ENCODE measurements at regions not wholly inside any gene's neighbourhood (a gene's known extent, or its start where the extent isn't known, plus 50 kb on each side); places are given as distances from the start of the nearest gene placed in this dataset.
"Not testable (repeated sequence)": the region's sequence is repeated elsewhere in the genome, so short reads cannot be mapped to it uniquely, and the experiment has no call there.

DNA sequence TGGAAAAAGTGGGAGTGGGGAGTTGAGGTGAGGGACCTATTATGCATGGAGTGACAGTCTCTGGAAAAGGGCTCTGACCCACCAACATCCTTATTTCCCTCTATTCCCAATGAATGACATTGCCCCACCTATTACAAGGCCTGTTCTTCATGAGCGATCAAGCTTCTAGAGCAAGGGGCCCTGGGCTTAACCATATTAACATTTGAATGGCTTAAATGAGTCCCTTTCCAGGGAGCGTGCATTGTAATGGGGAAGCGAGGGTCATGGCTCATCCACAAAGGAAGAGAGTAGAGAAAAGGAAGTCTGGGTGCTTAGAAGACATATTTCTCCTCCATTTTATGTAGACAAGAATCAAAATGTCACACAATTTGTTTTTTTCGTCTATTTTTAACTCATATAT lies 255.5 kb downstream of the CAAP1 start:
- Histone ChIP-seq H3K36me3 (replicated peaks in 1 of 2; ENCODE audit: insufficient read depth in 1 of 2, low read depth in 2 of 2) (no peaks in the 10 kb centered on the region), H3K27ac (no peak overlapping the region), H3K4me3 (no peak overlapping the region), H3K9me3 (no peaks in the 10 kb centered on the region), H3K4me1 (no peaks in the 10 kb centered on the region), H3K27me3 (no peaks in the 10 kb centered on the region)
- TF ChIP-seq, protein P1, sequence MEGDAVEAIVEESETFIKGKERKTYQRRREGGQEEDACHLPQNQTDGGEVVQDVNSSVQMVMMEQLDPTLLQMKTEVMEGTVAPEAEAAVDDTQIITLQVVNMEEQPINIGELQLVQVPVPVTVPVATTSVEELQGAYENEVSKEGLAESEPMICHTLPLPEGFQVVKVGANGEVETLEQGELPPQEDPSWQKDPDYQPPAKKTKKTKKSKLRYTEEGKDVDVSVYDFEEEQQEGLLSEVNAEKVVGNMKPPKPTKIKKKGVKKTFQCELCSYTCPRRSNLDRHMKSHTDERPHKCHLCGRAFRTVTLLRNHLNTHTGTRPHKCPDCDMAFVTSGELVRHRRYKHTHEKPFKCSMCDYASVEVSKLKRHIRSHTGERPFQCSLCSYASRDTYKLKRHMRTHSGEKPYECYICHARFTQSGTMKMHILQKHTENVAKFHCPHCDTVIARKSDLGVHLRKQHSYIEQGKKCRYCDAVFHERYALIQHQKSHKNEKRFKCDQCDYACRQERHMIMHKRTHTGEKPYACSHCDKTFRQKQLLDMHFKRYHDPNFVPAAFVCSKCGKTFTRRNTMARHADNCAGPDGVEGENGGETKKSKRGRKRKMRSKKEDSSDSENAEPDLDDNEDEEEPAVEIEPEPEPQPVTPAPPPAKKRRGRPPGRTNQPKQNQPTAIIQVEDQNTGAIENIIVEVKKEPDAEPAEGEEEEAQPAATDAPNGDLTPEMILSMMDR (IDR thresholded peaks at IDR 0.05) = no peak
- no peak for TF ChIP-seq POLR2A (IDR thresholded peaks at IDR 0.05)
- 37 to 50% methylated on average over 4 of the region's 4 CpGs for WGBS, 2 donors
- DNase-seq (no peak), ATAC-seq (no peak)
- intact Hi-C loops (cut with DNase I) = no loop called here

DNA sequence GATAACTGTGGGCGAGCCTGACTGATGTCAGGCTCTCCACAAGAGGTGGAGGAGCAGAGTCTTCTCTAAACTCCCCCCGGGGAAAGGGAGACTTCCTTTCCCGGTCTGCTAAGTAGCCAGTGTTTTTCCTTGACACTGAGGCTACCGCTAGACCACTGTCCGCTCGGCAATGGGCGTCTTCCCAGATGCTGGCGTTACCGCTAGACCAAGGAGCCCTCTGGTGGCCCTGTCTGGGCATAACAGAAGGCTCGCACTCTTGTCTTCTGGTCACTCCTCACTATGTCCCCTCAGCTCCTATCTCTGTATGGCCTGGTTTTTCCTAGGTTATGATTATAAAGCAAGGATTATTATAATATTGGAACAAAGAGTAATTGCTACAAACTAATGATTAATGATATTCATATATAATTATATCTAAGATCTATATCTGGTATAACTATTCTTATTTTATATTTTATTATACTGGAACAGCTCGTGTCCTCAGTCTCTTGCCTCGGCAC lies 278.7 kb downstream of the CAAP1 start:
- H3K27me3 ChIP-seq; intact Hi-C loops (cut with DNase I); H3K27ac ChIP-seq; H3K4me3 ChIP-seq; H3K4me1 ChIP-seq; H3K36me3 ChIP-seq (replicated peaks in 1 of 2; ENCODE audit: insufficient read depth in 1 of 2, low read depth in 2 of 2); H3K9me3 ChIP-seq; ATAC-seq: not testable (repeated sequence)
- TF ChIP-seq, protein P1 (IDR thresholded peaks at IDR 0.05) = peak in 6 of 7 experiments; percentile 21 to 35 (median 29)
- peak in 3 of 4 donors; percentile 2 to 13 (median 13) for DNase-seq
- 37 to 52% methylated on average over 11 to 12 of the region's 12 CpGs for WGBS, 2 donors

GRCh38 chr9:26612211-26612610 lies 280.4 kb downstream of the CAAP1 start:
- no peaks in the 10 kb centered on the region for H3K27me3 ChIP-seq
- no peak overlapping the region for H3K27ac ChIP-seq
- no peak for DNase-seq
- no peaks in the 10 kb centered on the region for H3K4me1 ChIP-seq
- no peaks in the 10 kb centered on the region for H3K9me3 ChIP-seq
- H3K36me3 ChIP-seq (replicated peaks in 1 of 2; ENCODE audit: insufficient read depth in 1 of 2, low read depth in 2 of 2) = no peaks in the 10 kb centered on the region
- no peak for TF ChIP-seq POLR2A (IDR thresholded peaks at IDR 0.05)
- TF ChIP-seq, protein P1 (IDR thresholded peaks at IDR 0.05) = no peak
- 56 to 58% methylated on average over 3 of the region's 3 CpGs for WGBS, 2 donors
- no peak for ATAC-seq
- intact Hi-C loops (cut with DNase I) = no loop called here
- H3K4me3 ChIP-seq = no peak overlapping the region

DNA sequence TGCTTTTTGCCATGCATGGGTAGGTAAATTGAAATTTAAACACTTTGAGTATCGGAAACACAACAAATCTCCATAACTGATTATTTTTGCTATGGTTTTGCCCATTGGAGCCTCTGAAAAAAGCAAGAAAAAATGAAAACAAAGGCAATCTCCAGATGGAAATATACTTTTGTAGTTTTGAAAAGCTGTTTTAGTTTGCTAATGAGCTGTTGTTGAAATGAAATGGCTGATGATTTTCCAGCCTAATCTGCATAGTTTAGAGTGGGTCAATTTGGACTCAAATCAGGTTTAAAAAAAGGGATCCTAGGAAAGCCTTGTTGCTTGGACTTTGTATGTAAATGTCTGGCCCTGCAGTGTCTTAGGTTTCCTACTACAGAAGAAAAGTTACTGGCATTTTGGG lies 285.8 kb downstream of the CAAP1 start:
- Histone ChIP-seq H3K27me3 (no peaks in the 10 kb centered on the region), H3K27ac (no peak overlapping the region), H3K4me3 (no peak overlapping the region), H3K4me1 (no peaks in the 10 kb centered on the region), H3K9me3 (no peaks in the 10 kb centered on the region), H3K36me3 (replicated peaks in 1 of 2; ENCODE audit: insufficient read depth in 1 of 2, low read depth in 2 of 2) (no peaks in the 10 kb centered on the region)
- 56 to 68% methylated on average over 1 of the region's 1 CpG for whole genome bisulfite sequencing, 2 donors
- TF ChIP-seq POLR2A (IDR thresholded peaks at IDR 0.05) = no peak
- TF ChIP-seq, protein P1 (IDR thresholded peaks at IDR 0.05) = no peak
- DNase-seq = no peak
- ATAC-seq = no peak
- intact Hi-C loops (cut with DNase I) = no loop called here

GRCh38 chr9:26605367-26605766 lies 287.2 kb downstream of the CAAP1 start:
- WGBS, 2 donors = 38 to 50% methylated on average over 1 of the region's 1 CpG
- Histone ChIP-seq H3K27ac (no peak overlapping the region), H3K9me3 (no peaks in the 10 kb centered on the region), H3K4me3 (no peak overlapping the region), H3K36me3 (replicated peaks in 1 of 2; ENCODE audit: insufficient read depth in 1 of 2, low read depth in 2 of 2) (no peaks in the 10 kb centered on the region), H3K4me1 (no peaks in the 10 kb centered on the region), H3K27me3 (no peaks in the 10 kb centered on the region)
- ATAC-seq = no peak
- TF ChIP-seq, protein P1 (IDR thresholded peaks at IDR 0.05) = no peak
- no peak for TF ChIP-seq POLR2A (IDR thresholded peaks at IDR 0.05)
- DNase-seq = no peak
- intact Hi-C loops (cut with DNase I) = no loop called here

Data from body of pancreas (tissue), 4 donors.